Testis (tissue), 2 donors: ENCODE measurements at regions not wholly inside any gene's neighbourhood (a gene's known extent, or its start where the extent isn't known, plus 50 kb on each side); places are given as distances from the start of the nearest gene placed in this dataset.

Experiments
- DNase-seq: peaks from one replicate; pipeline ENCODE4 v3.0.0-alpha.2; 2019
- H3K27ac ChIP-seq, 2 donors: fragments of 200-600 bp; sonication (generic); one replicate each; pipeline ENCODE4 v1.5.1; 2019
- H3K27me3 ChIP-seq: fragments of 200-600 bp; sonication (generic); one replicate; pipeline ENCODE4 v1.5.1; 2019
- H3K36me3 ChIP-seq: fragments of 200-600 bp; sonication (generic); one replicate; pipeline ENCODE4 v1.5.1; 2017; ENCODE audit warnings: low read depth; ENCODE audit errors: missing control alignments
- H3K4me1 ChIP-seq: fragments of 200-600 bp; sonication (generic); one replicate; pipeline ENCODE4 v1.5.1; 2019
- H3K4me3 ChIP-seq, 2 donors: fragments of 200-600 bp; sonication (generic); one replicate each; pipeline ENCODE4 v1.5.1; 2017 to 2019
- H3K9me3 ChIP-seq: fragments of 200-600 bp; sonication (generic); one replicate; pipeline ENCODE4 v1.5.1; 2017
- CTCF ChIP-seq, 3 experiments: fragments of 450-650 bp in 2 of 3; fragments of 200-600 bp in 1 of 3; sonication (generic) in 1 of 3; IDR thresholded peaks; one replicate each; pipeline ENCODE4 v1.5.1; 2016 to 2019; ENCODE audit warnings: antibody characterized with exemption in 3 of 3, mild to moderate bottlenecking in 2 of 3, moderate library complexity in 1 of 3
- POLR2A ChIP-seq: fragments of 450-650 bp; IDR thresholded peaks from one replicate; pipeline ENCODE4 v1.6.1; 2017; ENCODE audit warnings: antibody characterized with exemption, mild to moderate bottlenecking, moderate library complexity
- WGBS, 2 donors: methylation state at CpG; one replicate each; pipeline ENCODE4 v1.1.5; 2018; 5-methylcytosine and 5-hydroxymethylcytosine counted together
- intact Hi-C: fragments of 100-400 bp; cut with DNase I; formaldehyde crosslinking; loops from one replicate; pipeline ENCODE4 v1.15.1; 2023; ENCODE audit warnings: low total_unique reads

- WGBS, 2 donors, result 93 to 97% methylated on average over 2 of the region's 2 CpGs
- TF ChIP-seq POLR2A (no peak), CTCF (IDR thresholded peaks at IDR 0.05) (no peak)
- Histone ChIP-seq H3K27me3 (no peaks in the 10 kb centered on the region), H3K27ac (no peak overlapping the region), H3K9me3 (no peaks in the 10 kb centered on the region), H3K4me3 (no peak overlapping the region), H3K36me3 (no peaks in the 10 kb centered on the region), H3K4me1 (no peaks in the 10 kb centered on the region)
- intact Hi-C loops, result no loop called here
- DNase-seq, result no peak
Measured at GRCh38 chr4:132565542-132565941, 583.6 kb upstream of the PCDH10 start.

DNA sequence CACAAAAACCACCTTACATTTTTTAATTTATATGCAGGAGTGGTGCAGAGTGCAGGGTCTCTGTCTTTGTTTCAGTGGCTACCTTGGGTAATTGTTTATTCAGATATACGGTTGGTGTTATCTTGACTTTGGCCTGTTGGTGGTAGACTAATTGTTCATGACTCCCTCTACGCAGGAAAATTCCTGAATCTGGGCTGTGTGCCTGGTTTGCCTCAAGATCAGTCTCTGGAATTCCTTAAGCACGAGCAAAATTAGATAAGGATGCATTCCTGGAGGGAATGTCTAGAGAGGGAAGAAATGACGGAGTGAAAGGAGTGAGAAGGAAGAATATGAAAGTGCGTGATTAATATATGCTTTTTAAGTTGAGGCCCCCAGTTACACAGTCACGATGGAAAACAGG lies 576.9 kb upstream of the PCDH10 start:
- TF ChIP-seq CTCF (IDR thresholded peaks at IDR 0.05) (no peak), POLR2A (no peak)
- Histone ChIP-seq H3K9me3 (no peaks in the 10 kb centered on the region), H3K27ac (no peak overlapping the region), H3K27me3 (no peaks in the 10 kb centered on the region), H3K36me3 (no peaks in the 10 kb centered on the region), H3K4me1 (no peaks in the 10 kb centered on the region), H3K4me3 (no peak overlapping the region)
- intact Hi-C loops, result no loop called here
- no peak for DNase-seq
- 24 to 50% methylated on average over 6 of the region's 6 CpGs for WGBS, 2 donors

DNA sequence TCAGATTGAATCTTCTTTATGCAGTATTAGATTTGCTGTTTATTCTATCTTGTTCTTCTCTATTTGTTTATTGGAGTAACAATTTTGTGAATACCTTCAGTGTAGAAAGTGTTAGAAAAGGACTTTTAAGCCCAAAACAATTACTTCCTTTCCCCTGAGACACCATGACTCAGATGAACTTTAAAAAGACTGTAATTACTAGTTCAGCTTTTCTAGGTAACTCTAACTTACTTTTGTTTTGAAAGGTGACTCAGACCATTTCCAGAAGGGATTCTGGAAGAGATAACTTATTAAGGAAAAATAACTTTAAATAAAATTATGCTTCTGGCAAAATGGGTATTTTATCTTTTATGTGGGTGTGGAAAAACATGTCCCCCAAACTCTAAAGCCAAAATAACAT lies 561.5 kb upstream of the PCDH10 start:
- no peaks in the 10 kb centered on the region for H3K27me3 ChIP-seq
- DNase-seq, result no peak
- H3K36me3 ChIP-seq, result no peaks in the 10 kb centered on the region
- no peak overlapping the region for H3K4me3 ChIP-seq
- H3K4me1 ChIP-seq, result no peaks in the 10 kb centered on the region
- TF ChIP-seq CTCF (IDR thresholded peaks at IDR 0.05) (no peak), POLR2A (no peak)
- no peak overlapping the region for H3K27ac ChIP-seq
- H3K9me3 ChIP-seq, result no peaks in the 10 kb centered on the region
- intact Hi-C loops, result no loop called here

GRCh38 chr4:132592340-132592739 lies 556.8 kb upstream of the PCDH10 start:
- DNase-seq, result no peak
- no peak overlapping the region for H3K27ac ChIP-seq
- H3K27me3 ChIP-seq, result no peaks in the 10 kb centered on the region
- WGBS, 2 donors, result 60 to 75% methylated on average over 13 of the region's 13 CpGs
- no peaks in the 10 kb centered on the region for H3K4me1 ChIP-seq
- intact Hi-C loops, result no loop called here
- no peaks in the 10 kb centered on the region for H3K9me3 ChIP-seq
- H3K36me3 ChIP-seq, result no peaks in the 10 kb centered on the region
- no peak overlapping the region for H3K4me3 ChIP-seq
- TF ChIP-seq CTCF (IDR thresholded peaks at IDR 0.05) (no peak), POLR2A (no peak)

- H3K36me3 ChIP-seq, result no peaks in the 10 kb centered on the region
- H3K27me3 ChIP-seq, result no peaks in the 10 kb centered on the region
- TF ChIP-seq CTCF (IDR thresholded peaks at IDR 0.05) (no peak), POLR2A (no peak)
- H3K9me3 ChIP-seq, result no peaks in the 10 kb centered on the region
- H3K27ac ChIP-seq, result no peak overlapping the region
- no peak for DNase-seq
- intact Hi-C loops, result no loop called here
- no peaks in the 10 kb centered on the region for H3K4me1 ChIP-seq
- no peak overlapping the region for H3K4me3 ChIP-seq
- WGBS, 2 donors, result 75 to 83% methylated on average over 2 of the region's 2 CpGs
Measured at GRCh38 chr4:132592850-132593249, 556.2 kb upstream of the PCDH10 start.
